ENCODE measurements at regions not wholly inside any gene's neighbourhood (a gene's known extent, or its start where the extent isn't known, plus 50 kb on each side); places are given as distances from the start of the nearest gene placed in this dataset.

GRCh38 chr5:88607492-88607891 is 275.5 kb downstream of the MEF2C start:
- no peaks in the 10 kb centered on the region for H3K36me3 ChIP-seq (ENCODE audit: control insufficient read depth, insufficient read depth, low read length)
- no peak for ATAC-seq (ENCODE audit: low read depth)
- no peak overlapping the region for H3K4me3 ChIP-seq (ENCODE audit: insufficient read depth, low read depth, low read length)
- intact Hi-C loops (cut with micrococcal nuclease): no loop called here
- H3K14ac ChIP-seq (replicated peaks; ENCODE audit: low read depth, low read length): no peak overlapping the region
- no peak overlapping the region for H2AK5ac ChIP-seq (ENCODE audit: low read depth, low read length)
- in situ Hi-C loops (cut with MboI; ENCODE audit: low sequenced_read_pairs): no loop called here
- H4K8ac ChIP-seq (ENCODE audit: low read depth in 2 of 2, low read length in 2 of 2): no peak overlapping the region
- dilution Hi-C loops (cut with HindIII; ENCODE audit: low sequenced_read_pairs, unreplicated experiment): no loop called here
- no peak overlapping the region for H2BK5ac ChIP-seq (ENCODE audit: low read depth, low read length, poor library complexity, severe bottlenecking)
- H3K9me3 ChIP-seq (ENCODE audit: control insufficient read depth, insufficient read depth, low read length): no peaks in the 10 kb centered on the region
- ChIA-PET CTCF (no interaction called here), POLR2A (ENCODE audit: unreplicated experiment) (no interaction called here)
- H2BK20ac ChIP-seq (ENCODE audit: low read depth, low read length): no peak overlapping the region
- no peak overlapping the region for H2BK15ac ChIP-seq (ENCODE audit: low read depth, low read length)
- no peaks in the 10 kb centered on the region for H3K79me1 ChIP-seq (ENCODE audit: low read depth in 1 of 2, low read length in 2 of 2)
- H3K4ac ChIP-seq (ENCODE audit: low read depth, low read length): no peak overlapping the region
- H3K18ac ChIP-seq (ENCODE audit: low read depth, low read length): no peak overlapping the region
- H3K56ac ChIP-seq (ENCODE audit: extremely low read depth, insufficient read depth, low read length): no peak overlapping the region
- no peaks in the 10 kb centered on the region for H4K20me1 ChIP-seq (ENCODE audit: insufficient read depth, low read length)
- no peak overlapping the region for H2AK9ac ChIP-seq (replicated peaks; ENCODE audit: low read depth, low read length, poor library complexity)
- no peaks in the 10 kb centered on the region for H3K27me3 ChIP-seq (ENCODE audit: control insufficient read depth, insufficient read depth, low read length)
- H3K27ac ChIP-seq (ENCODE audit: insufficient read depth, low read length): no peak overlapping the region
- no peak overlapping the region for H3K4me2 ChIP-seq (ENCODE audit: low read depth, low read length)
- no peak overlapping the region for H3K23ac ChIP-seq (ENCODE audit: low read depth, low read length)
- H4K5ac ChIP-seq (ENCODE audit: low read depth, low read length): no peak overlapping the region
- BruUV-seq (replicated peaks): no TSS peak
- no peak for DNase-seq
- H3K4me1 ChIP-seq (ENCODE audit: control insufficient read depth, insufficient read depth, low read length): no peaks in the 10 kb centered on the region
- H3K9me1 ChIP-seq (ENCODE audit: insufficient read depth, low read length): no peaks in the 10 kb centered on the region
- H2AFZ ChIP-seq (replicated peaks; ENCODE audit: low read length, poor library complexity): no peak overlapping the region
- no peak overlapping the region for H2BK120ac ChIP-seq (ENCODE audit: low read depth, low read length)
- no peak overlapping the region for H4K91ac ChIP-seq (ENCODE audit: insufficient read depth, low read depth, low read length)
- no CpG with 5 or more reads among the region's 1 CpG for WGBS, 2 experiments (ENCODE audit: extremely low coverage in 2 of 2, insufficient read length in 1 of 2)
- TF ChIP-seq CEBPB (IDR thresholded peaks at IDR 0.05; ENCODE audit: low read depth, low read length): no peak
- no peak for TF ChIP-seq RFX5 (IDR thresholded peaks at IDR 0.05; ENCODE audit: low read depth, low read length)
- no peak for TF ChIP-seq USF2 (IDR thresholded peaks at IDR 0.05; ENCODE audit: low read depth, low read length)
- no peak for TF ChIP-seq BHLHE40 (IDR thresholded peaks at IDR 0.05; ENCODE audit: low read depth, low read length)
- no peak for TF ChIP-seq RCOR1 (IDR thresholded peaks at IDR 0.05; ENCODE audit: insufficient replicate concordance, low read length)
- TF ChIP-seq POLR2A (IDR thresholded peaks at IDR 0.05; ENCODE audit: low read depth, low read length): no peak
- TF ChIP-seq MAZ (IDR thresholded peaks at IDR 0.05; ENCODE audit: borderline replicate concordance, low read depth, low read length): no peak
- TF ChIP-seq NFE2L2 (IDR thresholded peaks at IDR 0.05; ENCODE audit: low read depth, low read length): no peak
- TF ChIP-seq CTCF (conservative IDR thresholded peaks at IDR 0.05; ENCODE audit: low read depth, low read length): no peak
- TF ChIP-seq SMC3 (IDR thresholded peaks at IDR 0.05; ENCODE audit: low read depth, low read length): no peak
- TF ChIP-seq MXI1 (IDR thresholded peaks at IDR 0.05; ENCODE audit: borderline replicate concordance, low read depth, low read length): no peak
- no peak for TF ChIP-seq RAD21 (IDR thresholded peaks at IDR 0.05; ENCODE audit: low read length)
- no peak for TF ChIP-seq MAFK (IDR thresholded peaks at IDR 0.05; ENCODE audit: low read depth, low read length)
- no peak for TF ChIP-seq ELK1 (IDR thresholded peaks at IDR 0.05; ENCODE audit: borderline replicate concordance, low read depth, low read length)
- TF ChIP-seq CHD1 (IDR thresholded peaks at IDR 0.05; ENCODE audit: low read depth, low read length): no peak
- TF ChIP-seq FOS (IDR thresholded peaks at IDR 0.05; ENCODE audit: low read depth, low read length): no peak
- H3K9ac ChIP-seq (ENCODE audit: low read depth, low read length): no peak overlapping the region

Measured in IMR-90 (cell line).